KMS-11 (cell line): ENCODE measurements at regions not wholly inside any gene's neighbourhood (a gene's known extent, or its start where the extent isn't known, plus 50 kb on each side); places are given as distances from the start of the nearest gene placed in this dataset.
"Not testable (repeated sequence)": the region's sequence is repeated elsewhere in the genome, so short reads cannot be mapped to it uniquely, and the experiment has no call there.

ENCODE experiments used
- H2AFZ ChIP-seq: fragments of 200-600 bp; sonication (generic); 2 replicates; pipeline ENCODE4 v1.6.1; 2016; ENCODE audit warnings: antibody characterized with exemption, mixed run types, low read depth
- H3K27ac ChIP-seq: fragments of 200-600 bp; sonication (generic); 2 replicates; pipeline ENCODE4 v1.6.1; 2016; ENCODE audit warnings: mild to moderate bottlenecking, mixed run types
- H3K27me3 ChIP-seq: fragments of 200-600 bp; sonication (generic); 2 replicates; pipeline ENCODE4 v1.6.1; 2017; ENCODE audit warnings: mild to moderate bottlenecking, low read depth, mixed run types, moderate library complexity; ENCODE audit not compliant: insufficient read depth
- H3K36me3 ChIP-seq: fragments of 200-600 bp; sonication (generic); 2 replicates; pipeline ENCODE4 v1.6.1; 2017; ENCODE audit warnings: mild to moderate bottlenecking, mixed run types; ENCODE audit not compliant: insufficient read depth
- H3K4me1 ChIP-seq: fragments of 200-600 bp; sonication (generic); 2 replicates; pipeline ENCODE4 v1.6.1; 2016; ENCODE audit warnings: mild to moderate bottlenecking, low read depth, mixed run types; ENCODE audit not compliant: poor library complexity, severe bottlenecking
- H3K4me2 ChIP-seq: fragments of 200-600 bp; sonication (generic); 2 replicates; pipeline ENCODE4 v1.7.0; 2016; ENCODE audit warnings: mild to moderate bottlenecking, mixed run types
- H3K4me3 ChIP-seq: fragments of 200-600 bp; sonication (generic); IDR thresholded peaks from 2 replicates; pipeline ENCODE4 v1.6.1; 2017; ENCODE audit warnings: low read depth, low read length, mixed read lengths; ENCODE audit not compliant: insufficient read depth
- H3K79me2 ChIP-seq: fragments of 200-600 bp; sonication (generic); 2 replicates; pipeline ENCODE4 v1.6.1; 2016; ENCODE audit warnings: low read depth, mixed run types; ENCODE audit not compliant: insufficient read depth
- H3K9ac ChIP-seq: fragments of 200-600 bp; sonication (generic); 2 replicates; pipeline ENCODE4 v1.6.1; 2016; ENCODE audit warnings: mild to moderate bottlenecking, mixed run types
- H4K20me1 ChIP-seq: fragments of 200-600 bp; sonication (generic); 2 replicates; pipeline ENCODE4 v1.6.1; 2016; ENCODE audit warnings: mild to moderate bottlenecking, mixed run types; ENCODE audit not compliant: insufficient read depth
- CTCF ChIP-seq: fragments of 200-600 bp; sonication (generic); conservative IDR thresholded peaks from 2 replicates; pipeline ENCODE4 v1.6.1; 2017; ENCODE audit warnings: low read depth, mild to moderate bottlenecking, antibody characterized with exemption, low read length, moderate library complexity, mixed read lengths

- Histone ChIP-seq H3K4me1 (peaks cover 30% of the 10 kb centered on the region), H3K27me3 (no peaks in the 10 kb centered on the region), H4K20me1 (no peaks in the 10 kb centered on the region), H2AFZ (no peak overlapping the region), H3K79me2 (no peaks in the 10 kb centered on the region), H3K4me2 (no peak overlapping the region), H3K36me3 (no peaks in the 10 kb centered on the region), H3K27ac (no peak overlapping the region), H3K9ac (no peak overlapping the region), H3K4me3 (no peak overlapping the region)
- TF ChIP-seq CTCF, result no peak
Observed at GRCh38 chr14:35927727-35928126, 101.6 kb downstream of the BRMS1L start.

- Histone ChIP-seq H3K36me3 (no peaks in the 10 kb centered on the region), H3K4me1 (peaks cover 5% of the 10 kb centered on the region), H3K4me3 (no peak overlapping the region), H3K4me2 (no peak overlapping the region), H3K9ac (no peak overlapping the region), H4K20me1 (no peaks in the 10 kb centered on the region), H2AFZ (no peak overlapping the region), H3K27me3 (no peaks in the 10 kb centered on the region), H3K27ac (no peak overlapping the region), H3K79me2 (no peaks in the 10 kb centered on the region)
- TF ChIP-seq CTCF, result no peak
Observed at GRCh38 chr14:35925319-35925718, 99.2 kb downstream of the BRMS1L start.

- H4K20me1 ChIP-seq, H3K36me3 ChIP-seq, H3K27ac ChIP-seq, H2AFZ ChIP-seq, H3K27me3 ChIP-seq, H3K79me2 ChIP-seq, H3K4me1 ChIP-seq, H3K4me3 ChIP-seq, H3K4me2 ChIP-seq, H3K9ac ChIP-seq: not testable (repeated sequence)
Observed at GRCh38 chr14:35922590-35922989, 96.5 kb downstream of the BRMS1L start.

GRCh38 chr14:35921745-35922144 lies 95.6 kb downstream of the BRMS1L start:
- H4K20me1 ChIP-seq, result no peaks in the 10 kb centered on the region
- no peak overlapping the region for H3K27ac ChIP-seq
- no peaks in the 10 kb centered on the region for H3K27me3 ChIP-seq
- TF ChIP-seq CTCF, result no peak
- no peak overlapping the region for H3K4me2 ChIP-seq
- H3K36me3 ChIP-seq, result no peaks in the 10 kb centered on the region
- no peaks in the 10 kb centered on the region for H3K79me2 ChIP-seq
- H3K4me3 ChIP-seq, result no peak overlapping the region
- H3K9ac ChIP-seq, result no peak overlapping the region
- H2AFZ ChIP-seq, result no peak overlapping the region
- H3K4me1 ChIP-seq, result no peaks in the 10 kb centered on the region
